Fibroblast of pulmonary artery (primary cell): ENCODE measurements at regions not wholly inside any gene's neighbourhood (a gene's known extent, or its start where the extent isn't known, plus 50 kb on each side); places are given as distances from the start of the nearest gene placed in this dataset.

Source experiments
- DNase-seq: peaks from one replicate; pipeline ENCODE4 v3.0.0-alpha.2; 2010; ENCODE audit warnings: low read depth
- H3K4me3 ChIP-seq: replicated peaks from 2 replicates; pipeline ENCODE4 v1.5.1; 2011; ENCODE audit warnings: low read depth, mild to moderate bottlenecking, control low read depth, low read length, moderate library complexity
- TF ChIP-seq, protein P1 (sequence below): IDR thresholded peaks from 2 replicates; pipeline ENCODE4 v1.5.1; 2011; ENCODE audit warnings: mild to moderate bottlenecking, control low read depth, low read length, inconsistent platforms; ENCODE audit errors: missing control alignments

DNA sequence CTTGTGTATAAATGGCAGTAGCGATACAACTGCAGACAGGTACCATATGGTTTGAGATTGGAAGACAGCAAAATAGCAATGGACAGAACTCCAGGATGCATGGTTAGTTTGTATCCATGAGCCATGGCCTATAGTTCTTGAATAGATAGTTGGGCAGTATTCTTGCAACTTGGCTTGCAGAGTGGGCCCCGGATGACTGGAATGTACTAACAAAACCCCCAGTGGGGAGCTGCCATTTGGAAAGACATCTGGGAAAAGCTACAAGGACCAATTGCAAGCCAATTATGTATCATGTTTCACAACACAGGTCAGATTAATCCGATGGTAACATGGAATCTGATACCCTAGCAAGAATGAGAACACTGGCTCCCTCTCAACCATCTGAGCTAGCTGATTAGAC lies 279.6 kb downstream of the RERGL start:
- TF ChIP-seq, protein P1, sequence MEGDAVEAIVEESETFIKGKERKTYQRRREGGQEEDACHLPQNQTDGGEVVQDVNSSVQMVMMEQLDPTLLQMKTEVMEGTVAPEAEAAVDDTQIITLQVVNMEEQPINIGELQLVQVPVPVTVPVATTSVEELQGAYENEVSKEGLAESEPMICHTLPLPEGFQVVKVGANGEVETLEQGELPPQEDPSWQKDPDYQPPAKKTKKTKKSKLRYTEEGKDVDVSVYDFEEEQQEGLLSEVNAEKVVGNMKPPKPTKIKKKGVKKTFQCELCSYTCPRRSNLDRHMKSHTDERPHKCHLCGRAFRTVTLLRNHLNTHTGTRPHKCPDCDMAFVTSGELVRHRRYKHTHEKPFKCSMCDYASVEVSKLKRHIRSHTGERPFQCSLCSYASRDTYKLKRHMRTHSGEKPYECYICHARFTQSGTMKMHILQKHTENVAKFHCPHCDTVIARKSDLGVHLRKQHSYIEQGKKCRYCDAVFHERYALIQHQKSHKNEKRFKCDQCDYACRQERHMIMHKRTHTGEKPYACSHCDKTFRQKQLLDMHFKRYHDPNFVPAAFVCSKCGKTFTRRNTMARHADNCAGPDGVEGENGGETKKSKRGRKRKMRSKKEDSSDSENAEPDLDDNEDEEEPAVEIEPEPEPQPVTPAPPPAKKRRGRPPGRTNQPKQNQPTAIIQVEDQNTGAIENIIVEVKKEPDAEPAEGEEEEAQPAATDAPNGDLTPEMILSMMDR: no peak
- no peak overlapping the region for H3K4me3 ChIP-seq
- DNase-seq: no peak

- no peak for DNase-seq
- TF ChIP-seq, protein P1: no peak
- no peak overlapping the region for H3K4me3 ChIP-seq
Measured at GRCh38 chr12:17809206-17809605, 280.8 kb downstream of the RERGL start.

- DNase-seq: no peak
- no peak overlapping the region for H3K4me3 ChIP-seq
- TF ChIP-seq, protein P1: no peak
Measured at GRCh38 chr12:17802657-17803641, 287.0 kb downstream of the RERGL start.

DNA sequence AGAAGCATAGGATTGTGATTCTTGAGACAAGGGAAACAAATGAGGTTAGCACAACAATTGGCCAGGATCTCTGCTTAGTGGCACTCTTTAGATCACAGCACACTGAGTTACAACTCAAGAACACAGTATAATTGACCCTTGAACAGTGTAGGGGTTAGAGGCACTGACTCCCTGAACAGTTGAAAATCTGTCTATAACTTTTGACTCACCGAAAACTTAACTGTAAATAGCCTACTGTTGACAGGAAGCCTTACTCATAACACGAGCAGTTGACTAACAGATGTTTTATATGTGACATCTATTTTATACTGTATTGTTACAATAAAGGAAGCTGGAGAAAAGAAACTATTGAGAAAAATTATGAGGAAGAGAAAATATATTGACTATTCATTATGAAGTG lies 296.1 kb downstream of the RERGL start:
- H3K4me3 ChIP-seq: no peak overlapping the region
- no peak for DNase-seq
- TF ChIP-seq, protein P1: no peak

- DNase-seq: no peak
- no peak overlapping the region for H3K4me3 ChIP-seq
- TF ChIP-seq, protein P1: no peak
Measured at GRCh38 chr12:17778242-17778641, 311.8 kb downstream of the RERGL start.

DNA sequence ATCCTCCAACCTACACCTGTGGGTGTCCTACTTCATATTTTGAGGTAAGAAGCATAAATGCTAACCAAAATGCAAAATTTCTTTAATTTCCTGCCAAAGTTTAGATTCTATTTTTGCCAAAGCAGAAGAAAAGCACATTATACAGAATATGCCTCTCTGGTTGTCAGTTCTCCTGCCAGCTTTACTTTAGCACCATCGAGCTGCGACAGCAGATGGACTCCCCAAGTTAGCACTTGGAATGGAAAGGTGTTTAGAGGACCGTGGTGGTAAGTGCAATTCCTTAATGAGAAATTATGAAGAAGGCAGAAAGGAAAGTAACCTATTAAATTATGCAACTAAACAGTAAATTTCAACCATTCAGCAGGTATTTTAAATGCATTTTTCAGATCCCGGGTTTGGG lies 326.6 kb downstream of the RERGL start:
- no peak overlapping the region for H3K4me3 ChIP-seq
- DNase-seq: no peak
- TF ChIP-seq, protein P1: no peak
